Thyroid gland (tissue), 4 donors: ENCODE measurements at regions not wholly inside any gene's neighbourhood (a gene's known extent, or its start where the extent isn't known, plus 50 kb on each side); places are given as distances from the start of the nearest gene placed in this dataset.

Source experiments
- CTCF ChIP-seq, 6 experiments: fragments of 200-600 bp in 3 of 6; fragments of 450-650 bp in 3 of 6; sonication (generic) in 3 of 6; IDR thresholded peaks; one replicate each; pipeline ENCODE4 v1.5.1; 2016 to 2019; ENCODE audit warnings: antibody characterized with exemption in 6 of 6, mild to moderate bottlenecking in 2 of 6, inconsistent platforms in 1 of 6, moderate library complexity in 1 of 6
- POLR2A ChIP-seq, 2 donors: fragments of 450-650 bp; IDR thresholded peaks; one replicate each; pipeline ENCODE4 v1.6.1; 2017; ENCODE audit warnings: antibody characterized with exemption in 2 of 2, mild to moderate bottlenecking in 2 of 2, moderate library complexity in 1 of 2

- TF ChIP-seq CTCF (IDR thresholded peaks at IDR 0.05) (no peak), POLR2A (IDR thresholded peaks at IDR 0.05) (no peak)
Observed at GRCh38 chr5:108675736-108676135, 72.0 kb upstream of the FER start.
